ENCODE measurements at regions not wholly inside any gene's neighbourhood (a gene's known extent, or its start where the extent isn't known, plus 50 kb on each side); places are given as distances from the start of the nearest gene placed in this dataset.

DNA sequence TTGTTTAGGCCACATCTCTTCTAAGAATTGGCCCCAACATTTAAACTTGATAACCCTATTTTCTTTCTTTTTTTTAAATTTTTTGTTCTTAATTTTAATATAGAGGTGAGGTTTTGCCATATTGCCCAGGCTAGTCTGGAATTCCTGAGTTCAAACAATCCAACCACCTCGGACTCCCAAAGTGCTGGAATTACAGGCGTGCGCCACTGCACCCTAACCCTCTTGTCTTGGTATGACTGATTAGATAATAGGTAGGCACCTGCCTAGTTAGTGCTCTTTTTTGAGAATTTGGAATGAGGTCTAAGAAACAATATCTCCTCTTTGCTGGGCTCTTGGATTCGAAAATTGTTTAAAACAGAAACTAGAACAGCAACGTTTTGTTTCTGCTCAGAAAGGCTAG, 116.4 kb upstream of the GOLGA6L6 start:
- TF ChIP-seq, protein P1, sequence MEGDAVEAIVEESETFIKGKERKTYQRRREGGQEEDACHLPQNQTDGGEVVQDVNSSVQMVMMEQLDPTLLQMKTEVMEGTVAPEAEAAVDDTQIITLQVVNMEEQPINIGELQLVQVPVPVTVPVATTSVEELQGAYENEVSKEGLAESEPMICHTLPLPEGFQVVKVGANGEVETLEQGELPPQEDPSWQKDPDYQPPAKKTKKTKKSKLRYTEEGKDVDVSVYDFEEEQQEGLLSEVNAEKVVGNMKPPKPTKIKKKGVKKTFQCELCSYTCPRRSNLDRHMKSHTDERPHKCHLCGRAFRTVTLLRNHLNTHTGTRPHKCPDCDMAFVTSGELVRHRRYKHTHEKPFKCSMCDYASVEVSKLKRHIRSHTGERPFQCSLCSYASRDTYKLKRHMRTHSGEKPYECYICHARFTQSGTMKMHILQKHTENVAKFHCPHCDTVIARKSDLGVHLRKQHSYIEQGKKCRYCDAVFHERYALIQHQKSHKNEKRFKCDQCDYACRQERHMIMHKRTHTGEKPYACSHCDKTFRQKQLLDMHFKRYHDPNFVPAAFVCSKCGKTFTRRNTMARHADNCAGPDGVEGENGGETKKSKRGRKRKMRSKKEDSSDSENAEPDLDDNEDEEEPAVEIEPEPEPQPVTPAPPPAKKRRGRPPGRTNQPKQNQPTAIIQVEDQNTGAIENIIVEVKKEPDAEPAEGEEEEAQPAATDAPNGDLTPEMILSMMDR (IDR thresholded peaks at IDR 0.05), result no peak
- TF ChIP-seq RFX5 (IDR thresholded peaks at IDR 0.05; ENCODE audit: low read length) (no peak), JUND (IDR thresholded peaks at IDR 0.05) (no peak), TAF1 (IDR thresholded peaks at IDR 0.05; ENCODE audit: borderline replicate concordance, low read depth, low read length) (no peak), EP300 (IDR thresholded peaks at IDR 0.05; ENCODE audit: borderline replicate concordance in 1 of 2, low read depth in 1 of 2, low read length in 1 of 2) (no peak), POLR2AphosphoS5 (IDR thresholded peaks at IDR 0.05; ENCODE audit: low read depth, low read length) (no peak), YY1 (IDR thresholded peaks at IDR 0.05; ENCODE audit: low read depth) (no peak), RCOR1 (IDR thresholded peaks at IDR 0.05; ENCODE audit: low read length) (no peak)
- TF ChIP-seq, protein P2, sequence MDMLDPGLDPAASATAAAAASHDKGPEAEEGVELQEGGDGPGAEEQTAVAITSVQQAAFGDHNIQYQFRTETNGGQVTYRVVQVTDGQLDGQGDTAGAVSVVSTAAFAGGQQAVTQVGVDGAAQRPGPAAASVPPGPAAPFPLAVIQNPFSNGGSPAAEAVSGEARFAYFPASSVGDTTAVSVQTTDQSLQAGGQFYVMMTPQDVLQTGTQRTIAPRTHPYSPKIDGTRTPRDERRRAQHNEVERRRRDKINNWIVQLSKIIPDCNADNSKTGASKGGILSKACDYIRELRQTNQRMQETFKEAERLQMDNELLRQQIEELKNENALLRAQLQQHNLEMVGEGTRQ (IDR thresholded peaks at IDR 0.05; ENCODE audit: borderline replicate concordance, low read depth, low read length), result no peak
- TF ChIP-seq, protein P3, sequence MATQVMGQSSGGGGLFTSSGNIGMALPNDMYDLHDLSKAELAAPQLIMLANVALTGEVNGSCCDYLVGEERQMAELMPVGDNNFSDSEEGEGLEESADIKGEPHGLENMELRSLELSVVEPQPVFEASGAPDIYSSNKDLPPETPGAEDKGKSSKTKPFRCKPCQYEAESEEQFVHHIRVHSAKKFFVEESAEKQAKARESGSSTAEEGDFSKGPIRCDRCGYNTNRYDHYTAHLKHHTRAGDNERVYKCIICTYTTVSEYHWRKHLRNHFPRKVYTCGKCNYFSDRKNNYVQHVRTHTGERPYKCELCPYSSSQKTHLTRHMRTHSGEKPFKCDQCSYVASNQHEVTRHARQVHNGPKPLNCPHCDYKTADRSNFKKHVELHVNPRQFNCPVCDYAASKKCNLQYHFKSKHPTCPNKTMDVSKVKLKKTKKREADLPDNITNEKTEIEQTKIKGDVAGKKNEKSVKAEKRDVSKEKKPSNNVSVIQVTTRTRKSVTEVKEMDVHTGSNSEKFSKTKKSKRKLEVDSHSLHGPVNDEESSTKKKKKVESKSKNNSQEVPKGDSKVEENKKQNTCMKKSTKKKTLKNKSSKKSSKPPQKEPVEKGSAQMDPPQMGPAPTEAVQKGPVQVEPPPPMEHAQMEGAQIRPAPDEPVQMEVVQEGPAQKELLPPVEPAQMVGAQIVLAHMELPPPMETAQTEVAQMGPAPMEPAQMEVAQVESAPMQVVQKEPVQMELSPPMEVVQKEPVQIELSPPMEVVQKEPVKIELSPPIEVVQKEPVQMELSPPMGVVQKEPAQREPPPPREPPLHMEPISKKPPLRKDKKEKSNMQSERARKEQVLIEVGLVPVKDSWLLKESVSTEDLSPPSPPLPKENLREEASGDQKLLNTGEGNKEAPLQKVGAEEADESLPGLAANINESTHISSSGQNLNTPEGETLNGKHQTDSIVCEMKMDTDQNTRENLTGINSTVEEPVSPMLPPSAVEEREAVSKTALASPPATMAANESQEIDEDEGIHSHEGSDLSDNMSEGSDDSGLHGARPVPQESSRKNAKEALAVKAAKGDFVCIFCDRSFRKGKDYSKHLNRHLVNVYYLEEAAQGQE (IDR thresholded peaks at IDR 0.05; ENCODE audit: low read depth, low read length), result no peak
- TF ChIP-seq, protein P4, sequence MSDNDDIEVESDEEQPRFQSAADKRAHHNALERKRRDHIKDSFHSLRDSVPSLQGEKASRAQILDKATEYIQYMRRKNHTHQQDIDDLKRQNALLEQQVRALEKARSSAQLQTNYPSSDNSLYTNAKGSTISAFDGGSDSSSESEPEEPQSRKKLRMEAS (IDR thresholded peaks at IDR 0.05; ENCODE audit: low read depth), result no peak

Data from SK-N-SH (cell line).